HS-5 (cell line): ENCODE measurements at regions not wholly inside any gene's neighbourhood (a gene's known extent, or its start where the extent isn't known, plus 50 kb on each side); places are given as distances from the start of the nearest gene placed in this dataset.

Experiments used
- DNase-seq: peaks from one replicate; pipeline ENCODE4 v3.0.0-alpha.2; 2012; ENCODE audit warnings: low read depth

- no peak for DNase-seq
These were observed 225.1 kb downstream of the BCAT1 start for GRCh38 chr12:24723759-24724158.

GRCh38 chr12:24721191-24721590, 227.7 kb downstream of the BCAT1 start:
- DNase-seq: no peak

- peak; percentile 62 for DNase-seq
These were observed 229.6 kb downstream of the BCAT1 start for GRCh38 chr12:24719293-24719721.

- no peak for DNase-seq
These were observed 230.3 kb downstream of the BCAT1 start for GRCh38 chr12:24718617-24719016.

- DNase-seq: no peak
These were observed 234.7 kb downstream of the BCAT1 start for GRCh38 chr12:24714237-24714636.

GRCh38 chr12:24711056-24712008, 237.6 kb downstream of the BCAT1 start:
- DNase-seq: no peak

- DNase-seq: no peak
These were observed 239.7 kb downstream of the BCAT1 start for GRCh38 chr12:24709216-24709615.

- DNase-seq: no peak
These were observed 240.2 kb downstream of the BCAT1 start for GRCh38 chr12:24708718-24709117.

- no peak for DNase-seq
These were observed 240.9 kb downstream of the BCAT1 start for GRCh38 chr12:24708043-24708442.

- DNase-seq: no peak
These were observed 241.6 kb downstream of the BCAT1 start for GRCh38 chr12:24707334-24707733.

GRCh38 chr12:24705741-24706358, 243.1 kb downstream of the BCAT1 start:
- DNase-seq: no peak

GRCh38 chr12:24705216-24705615, 243.7 kb downstream of the BCAT1 start:
- no peak for DNase-seq

GRCh38 chr12:24701343-24701742, 247.6 kb downstream of the BCAT1 start:
- no peak for DNase-seq

- no peak for DNase-seq
These were observed 249.9 kb downstream of the BCAT1 start for GRCh38 chr12:24698972-24699371.

GRCh38 chr12:24697769-24698168, 251.1 kb downstream of the BCAT1 start:
- DNase-seq: no peak

- DNase-seq: no peak
These were observed 251.6 kb downstream of the BCAT1 start for GRCh38 chr12:24697295-24697694.

- DNase-seq: no peak
These were observed 252.1 kb downstream of the BCAT1 start for GRCh38 chr12:24696800-24697199.

GRCh38 chr12:24695657-24696329, 253.1 kb downstream of the BCAT1 start:
- no peak for DNase-seq

GRCh38 chr12:24695103-24695502, 253.8 kb downstream of the BCAT1 start:
- no peak for DNase-seq

GRCh38 chr12:24688601-24689000, 260.3 kb downstream of the BCAT1 start:
- no peak for DNase-seq

GRCh38 chr12:24681570-24681969, 267.3 kb downstream of the BCAT1 start:
- DNase-seq: no peak

- DNase-seq: no peak
These were observed 269.8 kb downstream of the BCAT1 start for GRCh38 chr12:24679126-24679525.

- DNase-seq: no peak
These were observed 270.5 kb downstream of the BCAT1 start for GRCh38 chr12:24678436-24678835.
